Progenitor cell of endocrine pancreas (in vitro differentiated cells): ENCODE measurements at regions not wholly inside any gene's neighbourhood (a gene's known extent, or its start where the extent isn't known, plus 50 kb on each side); places are given as distances from the start of the nearest gene placed in this dataset.

Source experiments
- DNase-seq: peaks from one replicate; pipeline ENCODE4 v3.0.0; 2021; ENCODE audit warnings: low spot score; ENCODE audit not compliant: unreplicated experiment
- H3K27ac Mint-ChIP-seq: 2 replicates; pipeline ENCODE4 v1.8.0; 2021; ENCODE audit warnings: mild to moderate bottlenecking, moderate library complexity, mixed read lengths
- H3K27me3 Mint-ChIP-seq: 2 replicates; pipeline ENCODE4 v1.8.0; 2021; ENCODE audit warnings: mixed read lengths
- H3K36me3 Mint-ChIP-seq: 2 replicates; pipeline ENCODE4 v1.8.0; 2022; ENCODE audit warnings: mixed read lengths; ENCODE audit not compliant: insufficient read depth
- H3K4me1 Mint-ChIP-seq: 2 replicates; pipeline ENCODE4 v1.8.0; 2021; ENCODE audit warnings: low read depth, mixed read lengths
- H3K4me3 Mint-ChIP-seq: 2 replicates; pipeline ENCODE4 v1.8.0; 2021; ENCODE audit warnings: low read depth, mild to moderate bottlenecking, moderate library complexity, mixed read lengths
- H3K9me3 Mint-ChIP-seq: 2 replicates; pipeline ENCODE4 v1.8.0; 2021; ENCODE audit warnings: low read depth, mixed read lengths
- TF ChIP-seq, protein P1 (sequence below): fragments of 200-600 bp; sonication (generic); IDR thresholded peaks from one replicate; pipeline ENCODE4 v1.5.0; 2021; ENCODE audit warnings: antibody characterized with exemption, mild to moderate bottlenecking; ENCODE audit not compliant: unreplicated experiment

DNA sequence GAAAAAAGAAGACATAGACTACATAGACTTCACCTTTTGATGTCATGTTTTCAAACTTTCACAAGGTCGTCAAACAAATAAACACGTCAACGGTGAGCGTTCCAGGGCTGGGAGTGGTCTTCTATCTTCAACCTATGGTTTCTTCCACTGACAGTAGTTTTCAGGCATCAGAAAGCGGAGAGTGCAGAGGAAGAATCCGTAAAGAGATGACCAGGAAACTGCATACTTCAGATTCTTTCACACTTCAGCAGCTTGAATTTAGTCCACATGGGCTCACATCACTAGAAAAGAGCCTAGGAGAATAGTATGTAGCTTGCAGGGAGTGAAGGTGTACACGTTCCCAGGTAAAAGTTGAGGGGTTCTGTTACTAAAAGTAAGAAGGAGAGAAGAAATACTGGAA, 58.5 kb downstream of the NPY1R start:
- Mint-ChIP-seq H3K4me3 (no peak overlapping the region), H3K27me3 (no peaks in the 10 kb centered on the region), H3K4me1 (peaks cover 20% of the 10 kb centered on the region), H3K27ac (no peak overlapping the region), H3K9me3 (no peaks in the 10 kb centered on the region), H3K36me3 (no peaks in the 10 kb centered on the region)
- TF ChIP-seq, protein P1, sequence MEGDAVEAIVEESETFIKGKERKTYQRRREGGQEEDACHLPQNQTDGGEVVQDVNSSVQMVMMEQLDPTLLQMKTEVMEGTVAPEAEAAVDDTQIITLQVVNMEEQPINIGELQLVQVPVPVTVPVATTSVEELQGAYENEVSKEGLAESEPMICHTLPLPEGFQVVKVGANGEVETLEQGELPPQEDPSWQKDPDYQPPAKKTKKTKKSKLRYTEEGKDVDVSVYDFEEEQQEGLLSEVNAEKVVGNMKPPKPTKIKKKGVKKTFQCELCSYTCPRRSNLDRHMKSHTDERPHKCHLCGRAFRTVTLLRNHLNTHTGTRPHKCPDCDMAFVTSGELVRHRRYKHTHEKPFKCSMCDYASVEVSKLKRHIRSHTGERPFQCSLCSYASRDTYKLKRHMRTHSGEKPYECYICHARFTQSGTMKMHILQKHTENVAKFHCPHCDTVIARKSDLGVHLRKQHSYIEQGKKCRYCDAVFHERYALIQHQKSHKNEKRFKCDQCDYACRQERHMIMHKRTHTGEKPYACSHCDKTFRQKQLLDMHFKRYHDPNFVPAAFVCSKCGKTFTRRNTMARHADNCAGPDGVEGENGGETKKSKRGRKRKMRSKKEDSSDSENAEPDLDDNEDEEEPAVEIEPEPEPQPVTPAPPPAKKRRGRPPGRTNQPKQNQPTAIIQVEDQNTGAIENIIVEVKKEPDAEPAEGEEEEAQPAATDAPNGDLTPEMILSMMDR: no peak
- no peak for DNase-seq

DNA sequence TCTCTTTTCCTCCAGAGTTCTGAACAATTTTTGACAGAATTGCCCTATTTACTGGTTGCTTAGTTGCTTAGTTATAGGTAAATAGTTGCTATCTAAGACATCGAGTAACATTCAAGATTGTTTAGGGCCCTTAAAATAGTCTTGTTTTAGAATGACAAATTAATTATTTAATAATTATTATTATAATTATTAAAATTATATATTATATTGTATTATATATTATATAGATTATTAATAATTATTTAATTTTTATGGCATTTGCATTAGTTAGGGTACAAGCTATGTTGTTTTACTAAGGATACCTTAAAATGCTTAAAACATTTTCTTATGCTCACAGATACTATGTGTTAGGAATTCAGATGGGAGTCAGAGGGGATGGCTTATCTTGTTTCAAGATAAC, 59.2 kb downstream of the NPY1R start:
- no peaks in the 10 kb centered on the region for H3K27me3 Mint-ChIP-seq
- TF ChIP-seq, protein P1: no peak
- H3K4me1 Mint-ChIP-seq: peaks cover 22% of the 10 kb centered on the region
- H3K27ac Mint-ChIP-seq: no peak overlapping the region
- DNase-seq: no peak
- H3K36me3 Mint-ChIP-seq: no peaks in the 10 kb centered on the region
- H3K4me3 Mint-ChIP-seq: no peak overlapping the region
- no peaks in the 10 kb centered on the region for H3K9me3 Mint-ChIP-seq

DNA sequence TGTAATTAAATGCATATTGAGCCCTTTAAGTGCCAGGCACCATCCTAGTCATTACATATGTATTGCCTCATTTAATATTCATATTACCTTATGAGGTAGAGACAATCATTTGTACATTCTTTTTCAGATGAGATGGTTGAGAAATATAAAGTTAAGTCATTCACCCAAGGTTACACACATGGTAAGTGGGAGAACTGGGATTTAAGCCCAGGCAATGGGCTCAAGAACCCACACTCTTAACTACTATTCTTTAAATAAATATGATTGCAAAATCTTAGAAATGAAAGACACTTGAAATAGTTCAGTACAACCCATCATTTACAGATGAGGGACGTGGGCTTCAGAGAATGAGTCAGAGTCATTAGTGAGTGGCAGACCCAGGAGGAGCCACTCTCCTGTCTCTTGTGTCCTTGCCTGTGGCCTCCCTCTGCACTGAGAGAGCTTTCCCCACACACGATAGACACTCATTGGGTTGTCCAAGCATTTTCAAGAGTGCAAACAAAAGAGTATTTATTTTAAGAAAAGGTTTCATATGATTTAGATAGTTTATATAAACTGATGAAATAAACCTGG, 60.8 kb downstream of the NPY1R start:
- Mint-ChIP-seq H3K27ac (no peak overlapping the region), H3K36me3 (no peaks in the 10 kb centered on the region), H3K4me1 (peaks cover 22% of the 10 kb centered on the region), H3K27me3 (no peaks in the 10 kb centered on the region), H3K4me3 (no peak overlapping the region), H3K9me3 (no peaks in the 10 kb centered on the region)
- no peak for DNase-seq
- TF ChIP-seq, protein P1: no peak

DNA sequence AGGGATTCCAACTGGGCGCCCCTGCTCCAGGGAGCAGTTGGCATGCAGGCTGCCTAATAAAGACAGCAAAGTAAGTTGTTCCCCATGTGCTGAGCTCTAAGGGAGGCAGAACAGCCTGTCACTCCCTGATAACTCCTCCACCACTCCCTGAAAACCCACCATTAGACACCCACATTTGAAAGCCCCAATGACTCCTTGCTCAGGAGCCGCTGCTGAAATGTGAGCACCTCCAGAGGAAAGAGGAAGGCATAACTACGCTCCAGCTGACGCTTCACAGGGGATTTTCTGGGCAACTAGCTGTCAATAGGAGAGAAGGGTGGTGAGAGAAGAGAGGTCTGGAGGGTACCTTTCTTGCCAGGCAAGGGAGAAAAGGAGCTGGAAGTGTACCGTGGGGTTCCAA, 62.5 kb downstream of the NPY1R start:
- Mint-ChIP-seq H3K36me3 (no peaks in the 10 kb centered on the region), H3K4me1 (peaks cover 27% of the 10 kb centered on the region), H3K27ac (peak overlapping the region; percentile 70), H3K4me3 (no peak overlapping the region), H3K27me3 (no peaks in the 10 kb centered on the region), H3K9me3 (no peaks in the 10 kb centered on the region)
- no peak for DNase-seq
- TF ChIP-seq, protein P1: no peak

DNA sequence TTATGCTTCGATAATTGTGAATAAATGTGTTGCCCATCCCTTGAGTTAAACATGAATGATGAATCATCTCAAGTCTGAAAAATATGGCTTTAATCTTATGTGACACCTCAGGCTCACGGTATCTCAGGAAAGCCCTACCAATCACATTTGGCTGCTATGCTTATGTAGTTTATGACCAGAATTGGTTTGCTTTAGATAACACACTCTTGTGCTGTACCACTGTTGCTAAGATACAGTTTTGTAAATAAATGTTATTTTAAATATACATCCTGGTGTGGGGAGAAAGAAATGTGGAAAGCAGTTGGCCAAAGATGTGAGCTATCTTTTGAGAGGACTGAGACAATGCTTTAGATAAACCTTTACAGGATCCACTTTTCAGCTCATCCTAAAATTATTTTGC, 63.2 kb downstream of the NPY1R start:
- H3K27ac Mint-ChIP-seq: peak overlapping the region; percentile 44
- no peaks in the 10 kb centered on the region for H3K9me3 Mint-ChIP-seq

More for the DNA sequence above, 63.2 kb downstream of the NPY1R start:
- H3K27me3 Mint-ChIP-seq: no peaks in the 10 kb centered on the region
- H3K4me1 Mint-ChIP-seq: peaks cover 27% of the 10 kb centered on the region
- TF ChIP-seq, protein P1: no peak
- H3K36me3 Mint-ChIP-seq: no peaks in the 10 kb centered on the region
- DNase-seq: no peak
- H3K4me3 Mint-ChIP-seq: no peak overlapping the region
